Esophagus (tissue), 2 donors: ENCODE measurements at regions not wholly inside any gene's neighbourhood (a gene's known extent, or its start where the extent isn't known, plus 50 kb on each side); places are given as distances from the start of the nearest gene placed in this dataset.
"Not testable (repeated sequence)": the region's sequence is repeated elsewhere in the genome, so short reads cannot be mapped to it uniquely, and the experiment has no call there.

Experiments
- H3K27ac ChIP-seq, 2 donors: one replicate each; pipeline ENCODE4 v1.5.1; 2013; ENCODE audit warnings: low read depth in 2 of 2, mild to moderate bottlenecking in 2 of 2, inconsistent platforms in 1 of 2, low read length in 1 of 2, moderate library complexity in 1 of 2
- H3K27me3 ChIP-seq, 2 donors: one replicate each; pipeline ENCODE4 v1.6.1; 2013; ENCODE audit warnings: low read length in 2 of 2, control low read depth in 1 of 2, mild to moderate bottlenecking in 1 of 2; ENCODE audit not compliant: insufficient read depth in 2 of 2, control insufficient read depth in 1 of 2
- H3K36me3 ChIP-seq, 2 donors: one replicate each; pipeline ENCODE4 v1.6.1; 2013; ENCODE audit warnings: low read length in 1 of 2; ENCODE audit not compliant: control insufficient read depth in 2 of 2, insufficient read depth in 2 of 2
- H3K4me1 ChIP-seq, 2 donors: one replicate each; pipeline ENCODE4 v1.6.1; 2013; ENCODE audit warnings: low read length in 1 of 2; ENCODE audit not compliant: control insufficient read depth in 2 of 2, insufficient read depth in 2 of 2
- H3K4me3 ChIP-seq, 2 donors: one replicate each; pipeline ENCODE4 v1.5.1; 2013; ENCODE audit warnings: low read length in 2 of 2, mild to moderate bottlenecking in 2 of 2, low read depth in 1 of 2, moderate library complexity in 1 of 2
- H3K9me3 ChIP-seq, 2 donors: one replicate each; pipeline ENCODE4 v1.6.1; 2013; ENCODE audit warnings: mild to moderate bottlenecking in 2 of 2, low read depth in 1 of 2, low read length in 1 of 2, moderate library complexity in 1 of 2; ENCODE audit not compliant: control insufficient read depth in 2 of 2, insufficient read depth in 1 of 2
- WGBS, 2 donors: extraction: QIAGEN DNeasy Blood & Tissue Kit; methylation state at CpG; one replicate each; pipeline ENCODE4 v1.1.7; 2013; 5-methylcytosine and 5-hydroxymethylcytosine counted together
- donor health status: healthy with polysubstance abuse.
- donor health status: Bipolar disorder and iron deficiency.

DNA sequence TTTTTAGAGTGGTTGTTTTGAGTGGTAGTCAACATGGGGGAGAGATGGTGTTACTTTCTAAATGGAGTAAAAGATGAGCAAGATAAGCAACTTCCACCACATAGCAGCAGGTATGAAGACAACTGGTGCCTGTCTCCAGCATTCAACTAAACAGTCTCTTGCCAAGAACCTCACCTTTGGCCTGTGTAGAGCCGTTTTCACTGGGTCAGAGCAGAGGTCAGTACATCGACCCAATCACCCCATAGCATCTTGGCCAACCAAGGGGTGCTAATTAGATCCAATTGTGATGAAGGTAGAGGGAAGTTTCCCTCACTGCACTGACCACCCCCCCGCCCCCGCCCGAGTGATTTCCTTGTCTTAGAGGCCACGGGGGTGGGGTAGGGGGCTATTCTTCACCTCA lies 188.2 kb downstream of the BLID start:
- no peaks in the 10 kb centered on the region for H3K36me3 ChIP-seq
- no peaks in the 10 kb centered on the region for H3K27me3 ChIP-seq
- WGBS, 2 donors: 78 to 88% methylated on average over 6 of the region's 6 CpGs
- H3K27ac ChIP-seq: no peak overlapping the region
- no peaks in the 10 kb centered on the region for H3K4me1 ChIP-seq
- H3K9me3 ChIP-seq: no peaks in the 10 kb centered on the region
- no peak overlapping the region for H3K4me3 ChIP-seq

- H3K4me3 ChIP-seq: no peak overlapping the region
- no peak overlapping the region for H3K27ac ChIP-seq
- no peaks in the 10 kb centered on the region for H3K4me1 ChIP-seq
- no peaks in the 10 kb centered on the region for H3K36me3 ChIP-seq
- no peaks in the 10 kb centered on the region for H3K9me3 ChIP-seq
- 80% methylated on average over 8 of the region's 8 CpGs for WGBS, 2 donors
- H3K27me3 ChIP-seq: no peaks in the 10 kb centered on the region
These were observed 188.8 kb downstream of the BLID start for GRCh38 chr11:121927097-121927785.

DNA sequence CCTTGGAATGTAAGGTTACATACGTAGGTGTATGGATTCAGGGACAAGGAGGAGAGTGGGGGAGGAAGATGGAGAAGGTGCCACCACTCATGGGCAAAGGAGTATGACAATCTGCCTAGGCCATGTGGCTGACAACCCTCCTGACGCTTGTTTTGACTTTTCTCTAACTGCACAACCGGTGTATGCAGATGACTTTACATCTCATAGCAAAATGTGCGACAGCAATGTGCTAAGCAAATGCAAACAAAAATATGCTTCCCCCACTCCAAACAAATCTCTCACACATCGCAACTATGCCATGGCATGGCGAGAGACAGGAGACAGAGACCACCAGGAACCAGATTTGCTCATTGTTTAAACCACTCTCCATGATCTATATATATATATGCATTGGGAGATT lies 191.8 kb downstream of the BLID start:
- 91 to 94% methylated on average over 6 of the region's 6 CpGs for WGBS, 2 donors
- Histone ChIP-seq H3K36me3 (no peaks in the 10 kb centered on the region), H3K4me1 (no peaks in the 10 kb centered on the region), H3K4me3 (no peak overlapping the region), H3K27me3 (no peaks in the 10 kb centered on the region), H3K27ac (no peak overlapping the region), H3K9me3 (no peaks in the 10 kb centered on the region)

DNA sequence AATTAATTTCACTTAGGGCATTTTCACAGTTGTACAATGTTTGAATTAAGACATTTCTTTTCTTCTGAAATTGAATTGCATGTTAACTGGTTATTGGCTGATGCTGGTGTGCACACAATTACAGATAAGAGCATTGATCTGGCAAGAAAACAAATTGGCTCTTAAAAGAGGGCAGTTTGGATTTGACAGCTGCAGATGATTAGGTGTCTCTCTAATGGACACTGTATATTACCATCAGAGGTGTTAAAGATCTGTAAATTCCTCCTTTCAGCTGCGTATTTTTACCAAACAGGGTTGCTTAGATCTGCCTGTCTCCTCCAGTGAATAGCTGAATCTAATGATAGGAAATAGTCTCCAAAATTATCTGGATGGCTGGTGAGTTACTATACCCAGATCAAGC lies 198.5 kb downstream of the BLID start:
- Histone ChIP-seq H3K9me3 (no peaks in the 10 kb centered on the region), H3K36me3 (no peaks in the 10 kb centered on the region), H3K4me3 (no peak overlapping the region), H3K4me1 (no peaks in the 10 kb centered on the region), H3K27ac (no peak overlapping the region), H3K27me3 (no peaks in the 10 kb centered on the region)
- 78 to 89% methylated on average over 1 of the region's 1 CpG for WGBS, 2 donors

GRCh38 chr11:121914508-121915059 lies 201.4 kb downstream of the BLID start:
- WGBS, 2 donors: 44% methylated on average over 2 of the region's 2 CpGs
- no peaks in the 10 kb centered on the region for H3K4me1 ChIP-seq
- H3K27me3 ChIP-seq: no peaks in the 10 kb centered on the region
- H3K36me3 ChIP-seq: no peaks in the 10 kb centered on the region
- no peak overlapping the region for H3K4me3 ChIP-seq
- no peaks in the 10 kb centered on the region for H3K9me3 ChIP-seq
- H3K27ac ChIP-seq: no peak overlapping the region

GRCh38 chr11:121909596-121909995 lies 206.4 kb downstream of the BLID start:
- Histone ChIP-seq H3K4me1 (no peaks in the 10 kb centered on the region), H3K27me3 (no peaks in the 10 kb centered on the region), H3K4me3 (no peak overlapping the region), H3K27ac (no peak overlapping the region), H3K36me3 (no peaks in the 10 kb centered on the region), H3K9me3 (no peaks in the 10 kb centered on the region)
- 72 to 79% methylated on average over 2 of the region's 2 CpGs for WGBS, 2 donors

GRCh38 chr11:121907379-121907778 lies 208.6 kb downstream of the BLID start:
- WGBS, 2 donors: 69 to 74% methylated on average over 2 of the region's 2 CpGs
- Histone ChIP-seq H3K4me3 (no peak overlapping the region), H3K27me3 (no peaks in the 10 kb centered on the region), H3K9me3 (no peaks in the 10 kb centered on the region), H3K4me1 (no peaks in the 10 kb centered on the region), H3K36me3 (no peaks in the 10 kb centered on the region), H3K27ac (no peak overlapping the region)

DNA sequence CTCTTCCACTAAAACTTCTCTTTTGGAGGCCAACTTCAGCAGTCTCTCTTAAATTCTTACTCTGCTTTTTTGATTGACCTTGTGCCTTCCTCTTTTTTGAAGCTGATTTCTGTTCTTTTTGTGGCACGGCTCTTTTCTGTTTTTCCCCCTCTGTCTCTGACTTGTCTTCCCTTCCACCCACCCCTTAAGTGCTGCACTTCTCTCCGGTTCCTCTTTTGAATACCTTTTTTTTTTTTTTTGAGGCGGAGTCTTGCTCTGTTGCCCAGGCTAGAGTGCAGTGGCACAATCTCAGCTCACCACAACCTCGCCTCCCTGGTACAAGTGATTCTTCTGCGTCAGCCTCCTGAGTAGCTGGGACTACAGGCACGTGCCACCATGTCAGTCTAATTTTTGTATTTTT lies 211.9 kb downstream of the BLID start:
- WGBS, 2 donors: 81 to 82% methylated on average over 6 of the region's 6 CpGs
- Histone ChIP-seq H3K9me3 (no peaks in the 10 kb centered on the region), H3K4me3 (no peak overlapping the region), H3K27me3 (no peaks in the 10 kb centered on the region), H3K36me3 (no peaks in the 10 kb centered on the region), H3K27ac (no peak overlapping the region), H3K4me1 (no peaks in the 10 kb centered on the region)

DNA sequence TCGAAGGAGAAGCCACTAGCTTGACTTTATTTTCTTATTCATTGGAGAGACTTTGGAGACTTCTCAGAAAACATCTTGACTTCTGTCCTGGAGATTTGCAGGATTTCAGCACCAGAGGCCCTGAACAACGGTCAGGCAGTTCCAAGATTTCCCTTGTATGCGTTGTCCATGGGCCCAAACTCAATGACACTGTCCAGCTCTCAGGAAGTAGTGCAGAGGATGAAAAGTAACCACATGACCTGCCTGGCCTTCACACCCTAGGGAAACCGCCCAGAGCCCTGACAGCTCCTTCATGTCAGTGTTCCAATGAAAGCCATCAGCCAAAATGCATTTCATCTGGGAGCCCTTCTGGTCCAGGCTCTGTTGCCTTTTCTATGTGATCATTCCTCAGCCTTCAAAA lies 214.1 kb downstream of the BLID start:
- no peaks in the 10 kb centered on the region for H3K4me1 ChIP-seq
- H3K9me3 ChIP-seq: no peaks in the 10 kb centered on the region
- H3K4me3 ChIP-seq: no peak overlapping the region
- no peak overlapping the region for H3K27ac ChIP-seq
- 87 to 90% methylated on average over 4 of the region's 4 CpGs for WGBS, 2 donors
- no peaks in the 10 kb centered on the region for H3K36me3 ChIP-seq
- no peaks in the 10 kb centered on the region for H3K27me3 ChIP-seq

DNA sequence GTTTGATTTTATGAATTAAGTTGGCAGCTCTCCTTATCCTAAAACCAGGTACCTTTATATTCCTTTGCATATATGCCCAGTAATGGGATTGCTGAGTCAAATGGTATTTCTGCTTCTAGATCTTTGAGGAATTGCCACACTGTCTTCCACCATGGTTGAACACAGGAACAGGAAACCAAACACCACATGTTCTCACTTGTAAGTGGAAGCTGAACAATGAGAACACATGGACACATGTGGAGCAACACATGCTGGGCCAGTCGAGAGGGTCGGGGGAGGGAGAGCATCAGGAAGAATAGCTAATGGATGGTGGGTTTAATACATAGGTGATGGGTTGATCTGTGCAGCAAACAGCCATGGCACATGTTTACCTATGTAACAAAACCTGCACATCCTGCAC lies 214.6 kb downstream of the BLID start:
- not testable (repeated sequence) for H3K4me3 ChIP-seq, H3K27me3 ChIP-seq, H3K27ac ChIP-seq, H3K9me3 ChIP-seq, H3K4me1 ChIP-seq, H3K36me3 ChIP-seq
- 68 to 78% methylated on average over 2 of the region's 2 CpGs for WGBS, 2 donors
